ENCODE measurements at regions not wholly inside any gene's neighbourhood (a gene's known extent, or its start where the extent isn't known, plus 50 kb on each side); places are given as distances from the start of the nearest gene placed in this dataset.

- no peak for DNase-seq (ENCODE audit: low spot score)
- no peak for TF ChIP-seq CTCF (IDR thresholded peaks at IDR 0.05; ENCODE audit: extremely low read depth, missing control alignments)
These were observed 174.8 kb upstream of the RTL1 start for GRCh38 chr14:101078170-101078891.

GRCh38 chr14:101078892-101079221, 175.3 kb upstream of the RTL1 start:
- DNase-seq (ENCODE audit: low spot score): no peak
- TF ChIP-seq CTCF (IDR thresholded peaks at IDR 0.05; ENCODE audit: extremely low read depth, missing control alignments): no peak

GRCh38 chr14:101080922-101081593, 177.5 kb upstream of the RTL1 start:
- no peak for DNase-seq (ENCODE audit: low spot score)
- no peak for TF ChIP-seq CTCF (IDR thresholded peaks at IDR 0.05; ENCODE audit: extremely low read depth, missing control alignments)

- no peak for TF ChIP-seq CTCF (IDR thresholded peaks at IDR 0.05; ENCODE audit: extremely low read depth, missing control alignments)
- no peak for DNase-seq (ENCODE audit: low spot score)
These were observed 178.5 kb upstream of the RTL1 start for GRCh38 chr14:101082036-101082435.

- no peak for TF ChIP-seq CTCF (IDR thresholded peaks at IDR 0.05; ENCODE audit: extremely low read depth, missing control alignments)
- no peak for DNase-seq (ENCODE audit: low spot score)
These were observed 179.2 kb upstream of the RTL1 start for GRCh38 chr14:101082436-101083384.

- TF ChIP-seq CTCF (IDR thresholded peaks at IDR 0.05; ENCODE audit: extremely low read depth, missing control alignments): no peak
- no peak for DNase-seq (ENCODE audit: low spot score)
These were observed 180.3 kb upstream of the RTL1 start for GRCh38 chr14:101083564-101084435.

All from GM20000 (cell line).